ENCODE measurements at regions not wholly inside any gene's neighbourhood (a gene's known extent, or its start where the extent isn't known, plus 50 kb on each side); places are given as distances from the start of the nearest gene placed in this dataset.
"Not testable (repeated sequence)": the region's sequence is repeated elsewhere in the genome, so short reads cannot be mapped to it uniquely, and the experiment has no call there.

GRCh38 chr17:432471-432870, 79.9 kb upstream of the RPH3AL start:
- TF ChIP-seq CTCF, POLR2A (IDR thresholded peaks at IDR 0.05): not testable (repeated sequence)
